ENCODE measurements at regions not wholly inside any gene's neighbourhood (a gene's known extent, or its start where the extent isn't known, plus 50 kb on each side); places are given as distances from the start of the nearest gene placed in this dataset.

- DNase-seq = no peak
Measured at GRCh38 chr6:50654155-50654554, 59.2 kb upstream of the TFAP2D start.

GRCh38 chr6:50655848-50656453 is 57.4 kb upstream of the TFAP2D start:
- DNase-seq = no peak

- no peak for DNase-seq
Measured at GRCh38 chr6:50657513-50657912, 55.8 kb upstream of the TFAP2D start.

- DNase-seq = no peak
Measured at GRCh38 chr6:50658561-50658960, 54.8 kb upstream of the TFAP2D start.

GRCh38 chr6:50661636-50662035 is 51.7 kb upstream of the TFAP2D start:
- DNase-seq = no peak
